ENCODE measurements at regions not wholly inside any gene's neighbourhood (a gene's known extent, or its start where the extent isn't known, plus 50 kb on each side); places are given as distances from the start of the nearest gene placed in this dataset.

GRCh38 chr16:8481810-8482209, 108.5 kb downstream of the TMEM114 start:
- TF ChIP-seq CTCF (optimal IDR thresholded peaks at IDR 0.05 in 1 of 3, IDR thresholded peaks at IDR 0.05 in 1 of 3, conservative IDR thresholded peaks at IDR 0.05 in 1 of 3; ENCODE audit: extremely low read depth in 1 of 3, insufficient read depth in 2 of 3, low read length in 3 of 3) (no peak), EZH2 (IDR thresholded peaks at IDR 0.05; ENCODE audit: low read length) (no peak)
- Histone ChIP-seq H3K4me3 (ENCODE audit: control insufficient read depth in 2 of 3, extremely low read depth in 1 of 3, insufficient read depth in 2 of 3, low read depth in 1 of 3, low read length in 3 of 3) (no peak overlapping the region), H3K79me2 (ENCODE audit: control insufficient read depth, insufficient read depth, low read length) (no peaks in the 10 kb centered on the region), H3K4me1 (ENCODE audit: control insufficient read depth, extremely low read depth, insufficient read depth, low read length) (no peaks in the 10 kb centered on the region), H3K9ac (ENCODE audit: control insufficient read depth, extremely low read depth, insufficient read depth, low read length) (no peak overlapping the region), H3K27ac (ENCODE audit: control insufficient read depth, insufficient read depth, low read length) (no peak overlapping the region), H3K9me3 (ENCODE audit: control insufficient read depth, low read depth, low read length) (no peaks in the 10 kb centered on the region), H3K4me2 (ENCODE audit: control insufficient read depth, extremely low read depth, insufficient read depth, low read depth, low read length) (no peak overlapping the region), H3K27me3 (ENCODE audit: control insufficient read depth, extremely low read depth, insufficient read depth, low read length) (no peaks in the 10 kb centered on the region), H3K9me1 (ENCODE audit: control insufficient read depth, extremely low read depth, insufficient read depth, low read length) (no peaks in the 10 kb centered on the region), H4K20me1 (ENCODE audit: control insufficient read depth, extremely low read depth, insufficient read depth, low read length) (no peaks in the 10 kb centered on the region), H3K36me3 (ENCODE audit: control insufficient read depth in 2 of 2, extremely low read depth in 1 of 2, insufficient read depth in 2 of 2, low read length in 2 of 2) (no peaks in the 10 kb centered on the region), H2AFZ (ENCODE audit: control insufficient read depth, low read length) (no peak overlapping the region)
- no peak for DNase-seq (ENCODE audit: low read depth, low spot score)
- FAIRE-seq: no peak
- dilution Hi-C loops (cut with MboI; ENCODE audit: extremely low pct_ligation_motif_present, low sequenced_read_pairs): no loop called here

- Histone ChIP-seq H3K27me3 (ENCODE audit: control insufficient read depth, extremely low read depth, insufficient read depth, low read length) (no peaks in the 10 kb centered on the region), H3K36me3 (ENCODE audit: control insufficient read depth in 2 of 2, extremely low read depth in 1 of 2, insufficient read depth in 2 of 2, low read length in 2 of 2) (no peaks in the 10 kb centered on the region), H3K27ac (ENCODE audit: control insufficient read depth, insufficient read depth, low read length) (no peak overlapping the region), H3K4me3 (ENCODE audit: control insufficient read depth in 2 of 3, extremely low read depth in 1 of 3, insufficient read depth in 2 of 3, low read depth in 1 of 3, low read length in 3 of 3) (no peak overlapping the region), H3K4me2 (ENCODE audit: control insufficient read depth, extremely low read depth, insufficient read depth, low read depth, low read length) (no peak overlapping the region), H2AFZ (ENCODE audit: control insufficient read depth, low read length) (no peak overlapping the region), H3K79me2 (ENCODE audit: control insufficient read depth, insufficient read depth, low read length) (no peaks in the 10 kb centered on the region), H3K9me1 (ENCODE audit: control insufficient read depth, extremely low read depth, insufficient read depth, low read length) (no peaks in the 10 kb centered on the region), H4K20me1 (ENCODE audit: control insufficient read depth, extremely low read depth, insufficient read depth, low read length) (no peaks in the 10 kb centered on the region), H3K9ac (ENCODE audit: control insufficient read depth, extremely low read depth, insufficient read depth, low read length) (no peak overlapping the region), H3K4me1 (ENCODE audit: control insufficient read depth, extremely low read depth, insufficient read depth, low read length) (no peaks in the 10 kb centered on the region), H3K9me3 (ENCODE audit: control insufficient read depth, low read depth, low read length) (no peaks in the 10 kb centered on the region)
- no peak for DNase-seq (ENCODE audit: low read depth, low spot score)
- dilution Hi-C loops (cut with MboI; ENCODE audit: extremely low pct_ligation_motif_present, low sequenced_read_pairs): no loop called here
- FAIRE-seq: no peak
- no peak for TF ChIP-seq EZH2 (IDR thresholded peaks at IDR 0.05; ENCODE audit: low read length)
- no peak for TF ChIP-seq CTCF (optimal IDR thresholded peaks at IDR 0.05 in 1 of 3, IDR thresholded peaks at IDR 0.05 in 1 of 3, conservative IDR thresholded peaks at IDR 0.05 in 1 of 3; ENCODE audit: extremely low read depth in 1 of 3, insufficient read depth in 2 of 3, low read length in 3 of 3)
Observed at GRCh38 chr16:8476824-8477223, 113.5 kb downstream of the TMEM114 start.
